GM12875 (cell line): ENCODE measurements at regions not wholly inside any gene's neighbourhood (a gene's known extent, or its start where the extent isn't known, plus 50 kb on each side); places are given as distances from the start of the nearest gene placed in this dataset.
"Not testable (repeated sequence)": the region's sequence is repeated elsewhere in the genome, so short reads cannot be mapped to it uniquely, and the experiment has no call there.

Experiments used
- H3K4me3 ChIP-seq: one replicate; pipeline ENCODE4 v1.5.1; 2011; ENCODE audit warnings: low read depth, low read length, control low read depth
- CTCF ChIP-seq: IDR thresholded peaks from 2 replicates; pipeline ENCODE4 v1.5.1; 2011; ENCODE audit warnings: low read depth, mild to moderate bottlenecking, control low read depth, inconsistent platforms, low read length, moderate library complexity, borderline replicate concordance; ENCODE audit not compliant: insufficient read depth

- TF ChIP-seq CTCF: no peak
- no peak overlapping the region for H3K4me3 ChIP-seq
These were observed 481.4 kb upstream of the LMCD1 start for GRCh38 chr3:8020047-8020841.

GRCh38 chr3:8027954-8028353 is 473.7 kb upstream of the LMCD1 start:
- no peak overlapping the region for H3K4me3 ChIP-seq
- no peak for TF ChIP-seq CTCF

GRCh38 chr3:8050283-8050682 is 451.3 kb upstream of the LMCD1 start:
- H3K4me3 ChIP-seq: no peak overlapping the region
- TF ChIP-seq CTCF: no peak

- no peak overlapping the region for H3K4me3 ChIP-seq
- TF ChIP-seq CTCF: no peak
These were observed 449.0 kb upstream of the LMCD1 start for GRCh38 chr3:8052659-8053058.

GRCh38 chr3:8068135-8068534 is 433.5 kb upstream of the LMCD1 start:
- not testable (repeated sequence) for H3K4me3 ChIP-seq

GRCh38 chr3:8069471-8069870 is 432.2 kb upstream of the LMCD1 start:
- no peak for TF ChIP-seq CTCF
- H3K4me3 ChIP-seq: no peak overlapping the region

GRCh38 chr3:8070011-8070410 is 431.6 kb upstream of the LMCD1 start:
- no peak for TF ChIP-seq CTCF
- no peak overlapping the region for H3K4me3 ChIP-seq

GRCh38 chr3:8074740-8075139 is 426.9 kb upstream of the LMCD1 start:
- H3K4me3 ChIP-seq: not testable (repeated sequence)
